HCT116 (cell line): ENCODE measurements at regions not wholly inside any gene's neighbourhood (a gene's known extent, or its start where the extent isn't known, plus 50 kb on each side); places are given as distances from the start of the nearest gene placed in this dataset.

Experiments
- ATAC-seq: fragments of 200-7000 bp; cut with Tn5 transposase; 2 replicates; pipeline ENCODE4 v1.9.1; 2020; ENCODE audit warnings: mild to moderate bottlenecking, moderate library complexity
- BruUV-seq: library from RNA; stranded (reverse); fragments of 400-500 nt; replicated peaks from 2 replicates; lab custom pipeline; 2021; lab: Mats Ljungman, UMichigan
- CTCF ChIA-PET: fragments of 300-600 bp; sonication (Branson Sonifier 250); formaldehyde crosslinking; loops from one replicate; lab custom pipeline; 2021; ENCODE audit warnings: antibody characterized with exemption; lab: Charles Lee
- POLR2A ChIA-PET: fragments of 300-600, 350-600 bp; sonication (Branson Sonifier 250); formaldehyde crosslinking; loops from one replicate; lab custom pipeline; 2021; ENCODE audit warnings: antibody characterized with exemption; lab: Charles Lee
- RAD21 ChIA-PET, 2 experiments: fragments of 300-600 bp; sonication (Branson Sonifier 250); formaldehyde crosslinking; loops; one replicate each; lab custom pipeline; 2023; ENCODE audit warnings: low total read pairs in 2 of 2; ENCODE audit not compliant: uncharacterized antibody in 2 of 2, unreplicated experiment in 2 of 2, low non-redundant PET in 1 of 2; lab: Charles Lee
- DNase-seq: peaks from one replicate; pipeline ENCODE4 v3.0.0-alpha.2; 2010; ENCODE audit warnings: low read depth, low spot score
- H2AFZ ChIP-seq: fragments of 200-600 bp; shearing (Covaris generic), sonication (generic); 2 replicates; pipeline ENCODE4 v1.6.1; 2017; ENCODE audit warnings: low read depth, mixed run types, mixed read lengths, antibody characterized with exemption, low read length; ENCODE audit not compliant: poor library complexity, severe bottlenecking
- H3K27ac ChIP-seq: 2 replicates; pipeline ENCODE4 v1.5.1; 2012; ENCODE audit warnings: low read depth, low read length
- H3K27me3 ChIP-seq: fragments of 200-600 bp; sonication (generic); 2 replicates; pipeline ENCODE4 v1.6.1; 2016; ENCODE audit warnings: mixed run types, low read length, mixed read lengths; ENCODE audit not compliant: insufficient read depth
- H3K36me3 ChIP-seq, 2 experiments: fragments of 200-500 bp in 1 of 2; fragments of 200-600 bp in 1 of 2; sonication (Bioruptor generic) in 1 of 2; sonication (generic) in 1 of 2; 2 replicates each; pipeline versions ENCODE4 v1.5.1 to v1.6.1; 2014 to 2016; ENCODE audit warnings: low read length in 2 of 2, inconsistent platforms in 1 of 2, mixed read lengths in 1 of 2, mixed run types in 1 of 2; ENCODE audit not compliant: insufficient read depth in 2 of 2, control insufficient read depth in 1 of 2
- H3K4me1 ChIP-seq, 2 experiments: fragments of 200-600 bp in 1 of 2; sonication (generic) in 1 of 2; 2 replicates each; pipeline versions ENCODE4 v1.5.1 to v1.6.1; 2012 to 2017; ENCODE audit warnings: low read length in 2 of 2, inconsistent platforms in 1 of 2, mild to moderate bottlenecking in 1 of 2, mixed read lengths in 1 of 2, mixed run types in 1 of 2, moderate library complexity in 1 of 2; ENCODE audit not compliant: insufficient read depth in 2 of 2, control insufficient read depth in 1 of 2
- H3K4me2 ChIP-seq: fragments of 200-600 bp; sonication (generic); 2 replicates; pipeline ENCODE4 v1.6.1; 2017; ENCODE audit warnings: mixed run types, low read length, mixed read lengths
- H3K4me3 ChIP-seq, 2 experiments: fragments of 200-600 bp in 1 of 2; sonication (generic) in 1 of 2; replicated peaks in 1 of 2; 2 replicates each; pipeline ENCODE4 v1.5.1; 2011 to 2016; ENCODE audit warnings: low read length in 2 of 2, control low read depth in 1 of 2, low read depth in 1 of 2, mild to moderate bottlenecking in 1 of 2, mixed read lengths in 1 of 2, mixed run types in 1 of 2
- H3K79me2 ChIP-seq: fragments of 200-600 bp; sonication (generic); 2 replicates; pipeline ENCODE4 v1.6.1; 2017; ENCODE audit warnings: mild to moderate bottlenecking, mixed run types, low read length, moderate library complexity, mixed read lengths; ENCODE audit not compliant: insufficient read depth
- H3K9ac ChIP-seq: fragments of 200-600 bp; sonication (generic); 2 replicates; pipeline ENCODE4 v1.6.1; 2016; ENCODE audit warnings: low read length, mixed read lengths
- H3K9me2 ChIP-seq: fragments of 200-600 bp; sonication (generic), shearing (Covaris generic); 2 replicates; pipeline ENCODE4 v1.6.1; 2017; ENCODE audit warnings: mixed run types, mild to moderate bottlenecking, moderate library complexity; ENCODE audit not compliant: insufficient read depth
- H3K9me3 ChIP-seq, 2 experiments: fragments of 200-500 bp in 1 of 2; fragments of 200-600 bp in 1 of 2; sonication (Bioruptor generic) in 1 of 2; sonication (generic) in 1 of 2; 2 replicates each; pipeline ENCODE4 v1.6.1; 2014 to 2017; ENCODE audit warnings: low read length in 2 of 2, mixed read lengths in 2 of 2, inconsistent platforms in 1 of 2, low read depth in 1 of 2, mild to moderate bottlenecking in 1 of 2, mixed run types in 1 of 2, moderate library complexity in 1 of 2; ENCODE audit not compliant: control insufficient read depth in 1 of 2, insufficient read depth in 1 of 2
- H4K20me1 ChIP-seq: fragments of 200-600 bp; sonication (generic), shearing (Covaris generic); 2 replicates; pipeline ENCODE4 v1.6.1; 2017; ENCODE audit warnings: mixed run types, mild to moderate bottlenecking, moderate library complexity; ENCODE audit not compliant: insufficient read depth
- CBX3 ChIP-seq: IDR thresholded peaks from 2 replicates; pipeline ENCODE4 v1.6.1; 2012; ENCODE audit warnings: low read depth
- CTCF ChIP-seq, 3 experiments: fragments of 200-600 bp in 1 of 3; sonication (generic) in 1 of 3; IDR thresholded peaks in 2 of 3; conservative IDR thresholded peaks in 1 of 3; 2 replicates each; pipeline ENCODE4 v1.5.1; 2012 to 2017; ENCODE audit warnings: low read depth in 2 of 3, low read length in 2 of 3, antibody characterized with exemption in 1 of 3, borderline replicate concordance in 1 of 3, control low read depth in 1 of 3, mild to moderate bottlenecking in 1 of 3, mixed read lengths in 1 of 3, mixed run types in 1 of 3, moderate library complexity in 1 of 3; ENCODE audit not compliant: insufficient read depth in 1 of 3
- EGR1 ChIP-seq: IDR thresholded peaks from 2 replicates; pipeline ENCODE4 v1.6.1; 2012; ENCODE audit warnings: low read depth
- EZH2phosphoT487 ChIP-seq: fragments of 200-600 bp; IDR thresholded peaks from 2 replicates; pipeline ENCODE4 v1.6.1; 2018; ENCODE audit warnings: antibody characterized with exemption, borderline replicate concordance
- POLR2AphosphoS5 ChIP-seq: IDR thresholded peaks from 2 replicates; pipeline ENCODE4 v1.6.1; 2011; ENCODE audit warnings: mild to moderate bottlenecking, low read depth, low read length, moderate library complexity
- RAD21 ChIP-seq: IDR thresholded peaks from 2 replicates; pipeline ENCODE4 v1.6.1; 2012; ENCODE audit warnings: low read depth, mild to moderate bottlenecking
- SP1 ChIP-seq: IDR thresholded peaks from 2 replicates; pipeline ENCODE4 v1.6.1; 2012; ENCODE audit warnings: low read depth
- SRF ChIP-seq: IDR thresholded peaks from 2 replicates; pipeline ENCODE4 v1.6.1; 2012; ENCODE audit warnings: low read depth
- YY1 ChIP-seq: IDR thresholded peaks from 2 replicates; pipeline ENCODE4 v1.6.1; 2011; ENCODE audit warnings: low read length, low read depth, moderate library complexity, mild to moderate bottlenecking; ENCODE audit not compliant: insufficient replicate concordance; ENCODE audit errors: extremely low read depth
- ZFX ChIP-seq: fragments of 450-650 bp; IDR thresholded peaks from 2 replicates; pipeline ENCODE4 v1.6.1; 2017
- intact Hi-C: fragments of 100-400 bp; cut with micrococcal nuclease; formaldehyde crosslinking; loops from 2 replicates; pipeline ENCODE4 v1.10.0; 2022

GRCh38 chr16:86649875-86650274 is 71.5 kb downstream of the FOXL1 start:
- RAD21 ChIA-PET, result no interaction called here
- ATAC-seq (no peak), DNase-seq (no peak)
- BruUV-seq, result no TSS peak
- CTCF ChIA-PET, result no interaction called here
- Histone ChIP-seq H3K9me3 (peaks cover 0 to 4% of the 10 kb centered on the region in 2 experiments; a peak in 1 of 4 replicates), H2AFZ (no peak overlapping the region), H3K27me3 (peaks cover 3% of the 10 kb centered on the region; the same call in 1 of the 2 replicates), H3K36me3 (no peaks in the 10 kb centered on the region), H3K9ac (no peak overlapping the region), H3K9me2 (no peaks in the 10 kb centered on the region), H3K4me1 (no peaks in the 10 kb centered on the region), H3K4me3 (no peak overlapping the region), H3K4me2 (no peak overlapping the region), H4K20me1 (no peaks in the 10 kb centered on the region), H3K79me2 (no peaks in the 10 kb centered on the region), H3K27ac (no peak overlapping the region)
- POLR2A ChIA-PET, result no interaction called here
- intact Hi-C loops, result no loop called here
- TF ChIP-seq RAD21 (no peak), SRF (no peak), EGR1 (no peak), YY1 (no peak), SP1 (no peak), CBX3 (no peak), ZFX (no peak)

- intact Hi-C loops, result no loop called here
- TF ChIP-seq RAD21 (no peak), POLR2AphosphoS5 (no peak), CTCF (IDR thresholded peaks at IDR 0.05 in 2 of 3, conservative IDR thresholded peaks at IDR 0.05 in 1 of 3; ENCODE audit: borderline replicate concordance in 1 of 3, insufficient read depth in 1 of 3, low read depth in 2 of 3, low read length in 2 of 3) (no peak), EZH2phosphoT487 (no peak)
- H4K20me1 ChIP-seq, result no peaks in the 10 kb centered on the region
- H3K4me2 ChIP-seq, result no peak overlapping the region
- no peak overlapping the region for H3K4me3 ChIP-seq
- DNase-seq (no peak), ATAC-seq (no peak)
- BruUV-seq, result no TSS peak
- ChIA-PET RAD21 (no interaction called here), CTCF (no interaction called here), POLR2A (no interaction called here)
- H3K9me3 ChIP-seq, result peaks cover 0 to 4% of the 10 kb centered on the region in 2 experiments; a peak in 1 of 4 replicates
- no peaks in the 10 kb centered on the region for H3K36me3 ChIP-seq
- H3K79me2 ChIP-seq, result no peaks in the 10 kb centered on the region
- no peaks in the 10 kb centered on the region for H3K4me1 ChIP-seq
- H3K27me3 ChIP-seq, result peaks cover 3% of the 10 kb centered on the region; the same call in 1 of the 2 replicates
- H3K9me2 ChIP-seq, result no peaks in the 10 kb centered on the region
- H3K27ac ChIP-seq, result no peak overlapping the region
- H3K9ac ChIP-seq, result no peak overlapping the region
- no peak overlapping the region for H2AFZ ChIP-seq
Measured at GRCh38 chr16:86651013-86651627, 72.8 kb downstream of the FOXL1 start.
